ENCODE measurements at regions not wholly inside any gene's neighbourhood (a gene's known extent, or its start where the extent isn't known, plus 50 kb on each side); places are given as distances from the start of the nearest gene placed in this dataset.

DNA sequence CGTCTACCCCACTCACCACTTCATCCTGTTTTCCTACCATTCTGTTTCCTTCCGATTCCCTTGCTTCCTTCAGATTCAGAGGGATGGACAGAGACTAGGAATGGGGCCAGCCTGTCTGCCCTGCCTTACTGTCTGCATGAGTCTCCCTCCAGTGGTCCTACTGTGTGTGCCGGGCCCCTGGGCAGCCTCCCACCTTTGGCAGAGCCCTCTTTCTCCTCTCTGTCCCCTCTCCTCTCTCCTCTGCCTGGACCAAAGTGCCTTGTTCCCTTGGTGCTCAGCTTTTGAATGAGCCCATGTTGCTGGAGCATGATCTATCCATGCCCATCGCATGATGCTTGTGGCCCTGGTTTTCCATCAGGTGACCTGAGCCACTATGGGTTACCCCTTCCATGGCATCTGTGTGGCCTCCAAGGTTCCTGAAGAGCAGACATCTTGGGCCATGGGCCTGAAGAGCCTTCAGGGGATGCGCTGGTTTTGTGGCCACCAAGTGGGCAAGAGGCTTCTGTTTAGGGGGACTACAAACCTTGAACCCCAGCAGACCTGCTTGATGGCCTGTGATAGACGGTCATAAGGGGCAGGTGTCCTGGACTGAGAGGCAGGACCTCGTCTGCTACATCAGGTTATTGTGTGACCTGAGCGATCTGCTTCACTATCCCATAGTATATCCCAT is 54.2 kb upstream of the BCL11B start:
- TF ChIP-seq, protein P1, sequence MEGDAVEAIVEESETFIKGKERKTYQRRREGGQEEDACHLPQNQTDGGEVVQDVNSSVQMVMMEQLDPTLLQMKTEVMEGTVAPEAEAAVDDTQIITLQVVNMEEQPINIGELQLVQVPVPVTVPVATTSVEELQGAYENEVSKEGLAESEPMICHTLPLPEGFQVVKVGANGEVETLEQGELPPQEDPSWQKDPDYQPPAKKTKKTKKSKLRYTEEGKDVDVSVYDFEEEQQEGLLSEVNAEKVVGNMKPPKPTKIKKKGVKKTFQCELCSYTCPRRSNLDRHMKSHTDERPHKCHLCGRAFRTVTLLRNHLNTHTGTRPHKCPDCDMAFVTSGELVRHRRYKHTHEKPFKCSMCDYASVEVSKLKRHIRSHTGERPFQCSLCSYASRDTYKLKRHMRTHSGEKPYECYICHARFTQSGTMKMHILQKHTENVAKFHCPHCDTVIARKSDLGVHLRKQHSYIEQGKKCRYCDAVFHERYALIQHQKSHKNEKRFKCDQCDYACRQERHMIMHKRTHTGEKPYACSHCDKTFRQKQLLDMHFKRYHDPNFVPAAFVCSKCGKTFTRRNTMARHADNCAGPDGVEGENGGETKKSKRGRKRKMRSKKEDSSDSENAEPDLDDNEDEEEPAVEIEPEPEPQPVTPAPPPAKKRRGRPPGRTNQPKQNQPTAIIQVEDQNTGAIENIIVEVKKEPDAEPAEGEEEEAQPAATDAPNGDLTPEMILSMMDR (conservative IDR thresholded peaks at IDR 0.05): no peak
- no peak for TF ChIP-seq EZH2 (IDR thresholded peaks at IDR 0.05; ENCODE audit: low read depth)

Data from PC-9 (cell line).